Amygdala (tissue), 56 donors: ENCODE measurements at regions not wholly inside any gene's neighbourhood (a gene's known extent, or its start where the extent isn't known, plus 50 kb on each side); places are given as distances from the start of the nearest gene placed in this dataset.

Experiments
- DNase-seq, 56 donors: peaks; one replicate each; lab custom pipeline; 2025; lab: John Stamatoyannopoulos, UW

DNA sequence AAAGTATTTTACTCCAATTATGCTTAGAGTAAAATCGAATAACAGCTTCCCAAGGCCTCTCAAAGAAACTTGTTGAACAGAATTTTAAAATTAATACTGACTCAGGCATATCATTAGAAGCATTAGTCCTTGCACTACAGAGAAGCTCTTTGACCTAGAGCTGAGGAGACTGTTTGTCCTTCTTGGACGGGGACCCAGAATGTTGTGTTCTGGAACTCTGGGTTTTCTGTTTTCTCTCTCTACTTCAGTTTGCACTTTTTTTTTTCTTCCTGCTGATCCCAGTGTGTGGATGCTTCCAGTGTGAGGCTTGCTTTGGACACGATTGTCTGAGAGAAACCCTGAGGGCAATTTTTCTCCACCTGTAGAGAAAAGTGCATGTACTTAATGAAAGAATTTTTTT lies 847.6 kb downstream of the SOCS6 start:
- peak in 23 of 56 donors; percentile 1 to 49 (median 16) for DNase-seq

DNA sequence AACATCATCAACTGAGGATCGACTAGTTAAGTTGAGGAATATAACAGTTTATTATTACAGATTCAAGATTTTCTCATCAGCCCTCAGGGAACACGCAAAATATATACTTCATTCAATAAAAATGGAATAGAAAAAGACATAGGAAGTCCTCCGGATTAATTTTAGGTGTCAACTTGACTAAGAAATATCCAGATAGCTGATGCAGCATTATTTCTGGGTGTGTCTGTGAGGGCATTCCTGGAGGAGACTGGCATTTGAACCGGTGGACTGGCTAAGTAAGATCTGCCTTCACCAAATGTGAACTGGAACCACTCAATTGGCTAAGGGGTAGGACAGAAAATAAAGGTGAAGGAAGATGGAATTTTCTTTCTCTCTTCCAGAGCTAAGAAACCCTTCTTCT lies 845.3 kb downstream of the SOCS6 start:
- no peak for DNase-seq

DNA sequence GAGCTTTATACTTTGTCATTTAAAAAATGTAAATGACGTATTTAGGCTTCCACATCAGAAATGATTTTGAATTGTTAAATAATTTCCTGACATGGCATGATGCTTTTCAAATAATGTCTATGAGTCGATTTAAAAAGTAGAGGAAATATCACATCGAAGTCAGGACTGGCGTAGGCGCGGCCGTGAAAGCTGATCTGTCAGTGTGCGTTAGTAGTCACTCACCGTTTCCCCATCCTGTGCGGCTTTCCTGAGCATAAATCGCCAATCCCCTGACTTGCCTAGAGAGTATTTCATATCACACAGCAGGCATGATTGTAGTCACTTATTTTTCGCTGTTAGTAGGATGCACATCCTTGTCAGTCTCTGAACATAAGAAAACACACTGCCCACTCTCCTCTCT lies 843.1 kb downstream of the SOCS6 start:
- DNase-seq: peak in 2 of 56 donors; percentile 3 to 18

DNA sequence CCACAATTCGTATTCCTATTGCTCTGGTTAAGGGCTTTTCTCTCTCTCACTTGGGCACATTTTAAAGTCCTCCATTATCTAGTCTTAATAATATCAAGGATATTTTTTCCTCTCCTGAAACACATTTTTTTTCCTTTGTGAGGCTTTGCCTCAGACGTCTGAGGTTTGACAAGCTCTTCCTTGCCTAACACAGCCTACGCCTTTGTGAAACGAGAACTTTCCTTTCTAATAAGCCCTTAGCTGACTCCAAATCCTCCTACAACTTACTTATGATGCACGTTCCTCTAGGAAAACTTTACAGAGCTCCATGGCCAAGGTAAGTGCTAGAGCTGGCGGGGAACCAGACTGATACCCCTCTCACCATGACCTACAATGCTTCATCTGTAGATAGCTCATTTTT lies 841.5 kb downstream of the SOCS6 start:
- DNase-seq: no peak

DNA sequence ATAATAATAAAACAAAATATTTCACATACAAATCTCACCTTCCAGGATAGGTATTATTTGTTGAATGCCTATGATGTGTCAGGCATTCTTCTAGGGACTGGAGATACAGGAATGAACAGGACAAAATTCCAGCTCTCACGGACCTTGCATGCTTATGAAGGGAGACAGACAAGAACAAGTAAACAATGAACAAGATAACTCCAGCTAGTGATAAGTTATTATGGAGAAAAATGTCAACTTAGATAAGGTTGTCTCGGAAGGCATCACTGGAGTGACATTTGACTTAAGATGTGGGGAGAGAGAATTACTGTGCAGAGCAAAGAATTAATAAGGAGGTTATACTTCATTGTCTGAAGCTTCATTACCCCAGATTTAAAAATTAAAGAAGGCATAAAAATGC lies 836.7 kb downstream of the SOCS6 start:
- no peak for DNase-seq

DNA sequence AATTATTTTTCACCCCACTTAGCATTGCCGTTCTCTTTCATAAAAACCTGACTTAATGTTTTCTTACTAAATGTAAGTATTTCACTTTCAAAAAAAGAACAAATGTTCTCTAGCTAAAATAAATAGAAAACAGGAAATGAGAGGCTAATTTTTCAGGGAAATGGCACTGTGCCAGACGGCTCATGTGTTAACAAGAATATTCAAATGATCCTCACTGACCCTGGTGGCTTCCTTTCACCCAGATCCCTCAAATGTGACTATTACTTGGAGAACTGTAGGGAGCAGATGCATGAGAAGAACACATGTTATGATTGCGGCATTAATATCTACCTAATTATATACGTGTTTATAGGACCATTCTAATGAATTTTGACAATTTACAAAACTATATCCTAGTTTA lies 827.7 kb downstream of the SOCS6 start:
- DNase-seq: no peak

DNA sequence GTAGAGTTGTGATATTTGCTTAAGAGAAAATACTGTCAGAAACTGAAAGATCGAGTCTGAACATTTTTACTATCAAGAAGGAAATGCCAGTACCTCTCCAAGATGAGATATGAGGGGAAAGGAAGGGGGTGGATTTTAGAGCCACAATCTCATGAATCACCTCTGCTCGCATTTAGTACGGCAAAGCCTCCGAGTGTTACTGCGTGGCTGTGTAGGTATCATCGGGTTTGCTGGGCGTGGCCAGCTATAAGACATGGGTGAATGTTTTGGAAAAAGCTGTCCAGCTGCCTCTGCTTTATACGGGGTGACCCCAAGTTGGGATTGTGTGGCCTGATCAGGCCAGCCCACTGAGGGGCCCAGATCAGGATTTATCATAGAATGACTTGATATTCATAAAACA lies 826.4 kb downstream of the SOCS6 start:
- no peak for DNase-seq

DNA sequence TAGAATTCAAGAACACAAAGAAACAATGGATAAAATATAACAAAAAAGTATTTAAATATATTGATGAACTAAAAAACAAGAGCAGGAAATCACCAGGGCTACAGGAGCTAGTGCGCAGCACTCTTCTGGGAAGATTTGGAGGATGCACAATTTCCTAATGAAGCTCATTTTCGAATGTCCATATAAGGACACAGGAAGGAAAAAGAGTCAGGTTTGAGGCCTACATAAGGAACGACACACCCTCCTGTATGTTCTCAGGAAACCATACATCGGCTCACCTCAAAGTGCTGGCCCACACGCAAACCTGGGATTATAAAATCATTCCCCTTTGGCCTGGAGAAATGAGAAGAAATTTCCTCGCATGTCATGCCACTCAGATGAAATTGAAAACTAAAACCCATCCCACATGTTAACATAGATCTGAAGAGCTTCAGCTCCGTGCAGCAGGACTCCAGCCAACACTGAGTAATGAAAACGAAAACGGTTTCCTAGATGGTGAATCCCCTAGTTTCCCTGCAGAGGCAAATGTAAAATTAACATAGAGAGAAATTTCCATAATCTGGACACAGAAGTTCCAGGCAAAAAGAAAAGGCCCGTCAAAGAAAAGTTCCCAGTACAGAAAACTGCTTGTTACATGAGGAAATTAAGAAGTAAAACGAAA lies 825.8 kb downstream of the SOCS6 start:
- no peak for DNase-seq

DNA sequence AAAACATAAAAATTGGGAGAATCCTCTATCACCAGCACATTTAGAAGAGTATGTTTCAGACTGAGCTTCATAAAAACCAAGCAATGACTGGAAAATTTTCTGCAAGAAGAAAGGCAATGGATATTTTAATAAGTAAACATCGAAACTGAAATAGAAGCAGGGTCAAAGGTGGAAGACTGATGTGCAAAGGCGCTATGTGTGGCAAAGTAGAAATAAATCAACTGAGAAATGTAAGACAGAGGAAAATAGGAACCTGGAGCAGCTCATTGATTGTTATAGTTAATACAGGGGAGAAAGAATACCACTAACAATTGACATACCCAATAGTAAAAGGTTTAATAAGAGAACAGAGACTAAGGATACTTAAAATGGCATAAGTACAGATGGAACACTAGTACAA lies 818.4 kb downstream of the SOCS6 start:
- DNase-seq: no peak

DNA sequence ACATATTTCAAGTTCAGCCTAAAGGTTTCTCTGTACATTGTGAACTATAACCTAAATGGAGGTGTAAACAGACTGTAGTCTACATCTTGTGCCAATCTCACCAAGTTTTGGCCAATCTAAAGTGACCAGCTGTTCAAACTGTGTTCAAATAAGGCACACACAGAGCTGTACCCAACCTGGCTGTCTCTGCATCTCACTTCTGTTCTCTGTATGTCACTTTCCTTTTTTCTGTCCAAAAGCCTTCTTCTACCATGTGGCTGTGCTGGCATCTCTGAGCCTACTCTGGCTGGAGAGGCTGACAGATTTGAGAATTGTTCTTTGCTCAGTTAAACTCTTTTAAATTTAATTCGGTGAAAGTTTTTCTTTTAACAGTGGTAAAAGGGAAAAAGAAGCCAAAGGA lies 817.9 kb downstream of the SOCS6 start:
- peak in 1 of 56 donors; percentile 2 for DNase-seq

DNA sequence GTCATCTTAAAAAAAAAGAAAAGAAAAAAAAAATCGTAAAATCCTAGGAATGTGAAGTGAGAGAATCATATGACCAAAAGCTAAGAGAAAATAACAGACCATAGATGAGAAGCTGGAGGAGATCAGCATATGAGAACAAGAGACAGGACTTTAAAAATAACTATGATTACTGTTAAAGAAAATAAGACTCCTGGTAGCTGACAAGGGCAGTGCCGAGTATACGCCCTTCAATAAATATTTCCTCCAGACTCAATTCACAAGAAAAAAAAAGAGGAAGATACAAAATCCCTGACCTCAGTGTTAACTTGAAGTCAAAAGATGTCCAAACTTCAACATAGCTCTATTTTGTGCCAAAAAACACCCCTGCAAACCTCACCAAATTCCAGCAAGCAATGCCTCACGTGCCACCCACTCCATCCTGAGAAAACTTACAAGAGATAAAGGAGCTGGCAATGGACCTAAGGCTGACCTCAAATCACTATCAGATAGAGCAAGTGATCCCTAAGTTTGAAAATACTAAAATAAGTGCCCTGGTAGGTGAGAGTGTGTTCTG lies 817.2 kb downstream of the SOCS6 start:
- DNase-seq: no peak

DNA sequence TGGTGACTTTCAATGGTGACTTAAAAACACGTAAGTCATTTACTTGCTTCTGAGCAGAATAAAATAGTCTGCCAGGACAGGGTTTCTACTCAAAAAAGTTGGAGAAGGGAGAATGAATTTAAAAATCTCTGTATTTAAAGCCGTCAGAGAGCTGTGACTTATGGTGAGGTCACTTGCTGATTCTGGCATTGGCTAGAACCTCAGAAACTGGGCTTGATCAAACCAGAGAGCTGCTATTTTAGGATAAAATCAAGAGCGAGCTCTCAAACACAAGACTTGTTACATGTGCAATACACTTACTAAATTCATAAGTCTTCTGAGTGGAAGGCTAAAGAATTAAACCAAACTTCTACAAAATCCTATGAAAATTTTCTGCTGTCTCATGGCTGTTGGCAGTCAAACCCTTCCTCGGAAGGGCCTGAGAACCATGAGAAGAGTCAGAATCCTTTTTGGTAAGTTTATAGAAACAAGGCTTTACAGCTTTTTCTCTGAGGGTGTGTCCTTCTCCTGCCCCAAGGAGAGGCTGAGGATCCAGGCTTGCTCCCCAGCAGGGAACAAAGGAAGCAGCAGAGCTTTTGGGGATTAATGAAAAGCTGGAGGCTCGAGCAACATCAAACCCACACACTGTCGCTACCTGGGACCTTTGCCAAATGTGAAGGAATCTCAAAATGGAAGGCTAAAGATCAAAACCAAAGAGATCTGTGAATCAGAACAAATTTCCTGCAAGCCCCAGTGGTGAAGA lies 816.4 kb downstream of the SOCS6 start:
- no peak for DNase-seq

DNA sequence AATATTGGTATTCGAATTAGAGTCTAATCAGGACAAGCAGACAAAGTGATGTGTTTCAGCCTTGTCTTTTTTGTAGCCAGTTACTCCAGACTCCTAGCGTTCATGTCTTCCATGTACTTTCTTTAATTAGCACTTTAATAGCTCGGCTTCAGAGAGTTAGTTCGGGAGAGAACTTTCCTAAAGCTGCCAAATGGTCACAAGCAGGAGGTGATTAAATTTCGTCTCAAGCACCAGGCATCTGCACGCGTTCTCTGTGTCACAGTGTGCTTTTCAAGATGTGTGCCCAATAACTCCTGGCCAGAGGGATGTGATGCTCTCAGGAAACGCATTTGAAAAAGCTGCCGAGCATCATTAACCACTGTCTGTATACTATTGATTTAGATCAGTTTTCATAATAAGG lies 790.8 kb downstream of the SOCS6 start:
- DNase-seq: no peak

DNA sequence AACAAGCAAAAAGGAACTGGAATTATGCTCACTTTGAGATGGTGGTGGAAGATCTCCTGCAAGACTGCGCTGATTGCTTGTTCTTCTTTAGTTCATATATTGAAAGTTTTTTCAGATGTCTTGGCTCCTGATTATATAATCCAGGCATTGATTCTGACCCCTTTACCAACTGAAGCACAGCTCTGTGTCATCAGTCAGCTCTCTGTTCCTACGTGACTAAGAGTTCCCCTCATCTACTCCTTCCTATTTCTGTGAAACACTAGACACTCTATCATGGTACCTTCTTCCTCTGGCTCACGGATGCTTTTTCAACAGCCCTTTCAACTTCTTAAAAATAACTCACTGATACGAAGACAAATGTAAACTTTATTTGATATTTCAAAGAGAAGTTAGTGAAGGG lies 788.6 kb downstream of the SOCS6 start:
- DNase-seq: no peak

DNA sequence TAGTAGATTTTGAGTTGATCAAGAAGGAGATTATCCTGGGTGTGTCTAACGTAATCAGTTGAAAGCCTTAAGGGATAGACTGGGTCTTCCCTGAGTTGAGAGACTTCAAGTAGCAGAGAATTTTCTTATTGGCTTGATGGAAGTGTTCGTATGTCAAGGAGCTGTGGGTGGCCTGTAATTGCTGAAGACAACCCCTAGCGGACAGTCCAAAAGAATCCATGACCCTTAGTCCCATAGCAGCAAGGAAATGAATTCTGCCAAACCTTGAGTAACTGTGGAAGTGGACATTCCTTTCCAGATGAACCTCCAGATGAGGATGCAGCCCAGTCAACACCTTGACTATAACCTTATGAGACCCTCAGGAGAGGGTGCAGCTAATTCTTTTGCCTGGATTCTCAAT lies 786.3 kb downstream of the SOCS6 start:
- DNase-seq: no peak

DNA sequence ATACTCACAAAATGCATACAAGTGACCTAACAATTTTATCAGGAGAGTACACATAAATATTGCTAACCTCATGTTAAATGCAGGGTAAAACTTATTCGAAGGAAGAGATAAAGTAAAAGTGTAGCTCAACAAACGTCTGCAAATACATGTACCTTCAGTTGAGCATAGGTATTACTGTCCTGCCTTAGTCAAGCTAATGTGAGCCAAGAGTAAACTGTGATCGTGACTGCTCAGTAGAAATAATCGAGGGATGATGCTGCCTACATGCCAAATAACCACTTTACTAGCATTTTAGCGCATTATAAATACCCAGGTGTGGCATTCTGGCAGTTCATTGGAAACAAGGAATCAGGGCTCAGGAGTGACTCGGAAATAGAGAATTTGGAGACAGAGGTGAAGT lies 779.5 kb downstream of the SOCS6 start:
- no peak for DNase-seq

DNA sequence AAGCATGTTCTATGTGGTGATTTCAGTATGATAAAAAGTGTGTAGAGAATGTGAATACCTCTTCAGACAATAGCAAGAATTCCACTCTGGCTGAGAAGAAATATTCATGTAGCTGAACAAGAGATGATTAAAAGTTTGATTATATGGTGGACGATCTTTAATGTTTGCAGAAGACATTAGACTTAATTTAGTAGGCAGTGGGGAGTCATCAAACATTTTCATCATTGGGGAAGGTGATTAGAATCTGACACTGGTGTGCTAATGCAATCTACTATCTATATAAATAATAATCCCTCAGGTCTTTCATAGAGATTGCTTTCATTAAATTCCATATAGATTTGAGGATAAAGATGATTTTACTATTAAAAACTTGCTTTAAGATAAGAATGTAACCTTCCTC lies 761.0 kb downstream of the SOCS6 start:
- DNase-seq: no peak

DNA sequence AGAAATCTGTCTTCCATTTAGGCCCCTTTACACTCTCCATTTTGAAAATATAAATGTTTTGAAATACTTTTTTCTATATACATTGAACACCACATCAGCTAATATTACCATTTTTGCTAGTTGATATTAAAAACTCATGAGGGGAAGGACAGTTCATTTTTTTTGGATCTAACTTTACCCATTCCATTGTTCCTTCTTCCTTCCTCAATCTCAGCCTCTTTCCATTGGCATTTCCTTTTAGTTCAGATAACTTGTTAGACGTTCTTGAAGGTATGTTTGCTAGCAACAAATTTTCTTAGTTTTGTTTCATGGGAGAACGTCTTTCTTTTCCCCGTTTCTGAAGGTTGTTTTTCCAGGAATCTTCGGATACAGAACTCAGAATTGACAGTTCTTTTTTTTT lies 759.0 kb downstream of the SOCS6 start:
- no peak for DNase-seq

DNA sequence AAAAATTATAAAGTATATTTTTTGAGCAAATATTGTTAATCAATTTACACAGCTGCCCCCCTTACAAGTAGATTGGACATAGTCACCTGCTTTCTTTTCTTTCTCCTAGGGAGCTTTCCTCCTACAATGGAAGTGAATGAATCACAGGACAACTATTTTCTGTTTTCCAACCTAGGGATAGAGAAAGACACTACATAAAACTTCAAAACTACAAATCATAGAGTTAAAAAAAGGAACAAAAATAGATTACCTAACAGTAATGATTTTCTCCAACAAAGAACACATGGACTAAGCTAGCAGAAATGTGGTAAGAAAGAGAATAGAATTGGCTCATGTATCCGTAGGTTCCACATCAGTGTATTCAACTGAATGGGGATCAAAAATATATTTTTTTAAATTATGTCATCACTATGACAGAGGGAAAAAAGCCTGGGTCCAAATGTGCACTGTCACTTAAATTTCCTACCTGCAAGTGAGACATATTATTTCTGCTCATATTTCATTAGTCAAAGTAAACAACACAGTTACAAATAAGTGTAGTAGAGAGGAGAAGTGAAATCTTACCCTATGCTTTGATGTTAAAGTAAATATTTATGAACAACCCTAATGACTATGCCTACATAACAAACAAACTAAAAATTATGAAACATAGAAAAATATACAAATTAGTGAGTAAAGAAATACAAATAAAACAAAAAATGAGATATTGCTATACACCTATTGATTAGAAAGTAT lies 756.7 kb downstream of the SOCS6 start:
- DNase-seq: no peak

DNA sequence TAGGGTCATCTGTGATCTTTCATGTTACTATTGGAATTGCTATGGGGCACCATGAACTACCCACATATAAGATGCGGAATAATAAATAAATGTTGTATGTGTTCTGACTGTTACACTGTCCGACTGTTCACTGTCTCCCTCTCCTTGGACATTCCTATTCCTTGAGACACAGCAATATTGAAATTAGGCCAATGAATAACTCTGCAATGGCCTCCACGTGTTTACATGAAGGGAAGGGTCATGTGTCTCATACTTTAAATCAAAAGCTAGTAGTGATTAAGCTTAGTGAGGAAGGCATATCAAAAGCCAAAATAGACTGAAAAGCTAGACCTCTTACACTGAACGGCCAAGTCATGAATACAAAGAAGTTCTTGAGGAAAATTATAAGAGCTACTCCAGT lies 751.3 kb downstream of the SOCS6 start:
- DNase-seq: no peak

DNA sequence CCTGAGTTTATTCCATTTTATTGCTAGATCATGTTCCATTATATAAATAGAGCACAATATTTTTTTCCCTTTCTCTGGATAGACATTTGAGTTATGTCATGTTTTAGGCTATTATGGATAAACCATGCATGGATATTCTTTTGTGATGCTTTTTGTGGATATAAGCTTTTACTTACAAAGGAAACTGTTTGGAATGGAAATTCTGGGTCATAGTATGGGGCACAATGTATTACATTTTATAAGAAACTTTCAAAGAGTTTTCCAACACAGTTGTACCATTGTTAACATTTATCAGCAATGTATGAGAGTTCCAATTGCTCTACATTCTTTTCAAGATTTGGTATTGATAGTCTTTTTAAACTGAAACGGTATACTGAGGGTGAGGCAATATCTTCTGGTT lies 749.4 kb downstream of the SOCS6 start:
- no peak for DNase-seq

DNA sequence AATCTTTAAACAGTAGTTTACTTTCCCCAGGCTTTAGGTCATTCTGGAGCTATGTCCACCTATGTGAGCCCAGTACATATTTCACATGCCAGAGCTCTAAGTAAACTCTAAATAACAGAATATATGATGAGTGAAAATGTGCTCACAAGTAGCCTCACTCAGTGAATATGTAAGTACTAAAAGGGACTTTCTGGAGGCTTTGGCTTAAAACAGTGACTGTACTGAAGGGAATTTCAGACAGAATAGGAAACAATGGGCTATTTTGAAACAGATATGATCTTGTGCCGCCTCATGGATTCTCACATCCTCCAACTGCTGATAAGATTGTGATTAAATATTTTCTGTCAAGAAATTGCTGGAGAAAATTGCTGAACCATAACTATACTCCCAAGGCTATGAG lies 747.9 kb downstream of the SOCS6 start:
- no peak for DNase-seq
